Mucosa of descending colon (tissue), 3 donors: ENCODE measurements at regions not wholly inside any gene's neighbourhood (a gene's known extent, or its start where the extent isn't known, plus 50 kb on each side); places are given as distances from the start of the nearest gene placed in this dataset.

Experiments used
- ATAC-seq: fragments of 200-7000 bp; cut with Tn5 transposase; one replicate; pipeline ENCODE4 v1.9.1; 2020; ENCODE audit warnings: mild to moderate bottlenecking, moderate library complexity
- DNase-seq, 3 donors: peaks; one replicate each; pipeline ENCODE4 v3.0.0-alpha.2; 2020
- H3K36me3 ChIP-seq: fragments of 200-600 bp; one replicate; pipeline ENCODE4 v1.8.0; 2021; ENCODE audit warnings: low read depth, mild to moderate bottlenecking
- H3K4me1 ChIP-seq: fragments of 200-600 bp; one replicate; pipeline ENCODE4 v1.8.0; 2021; ENCODE audit warnings: low read depth, mild to moderate bottlenecking
- H3K4me3 ChIP-seq: fragments of 200-600 bp; one replicate; pipeline ENCODE4 v1.8.0; 2021; ENCODE audit warnings: mild to moderate bottlenecking
- H3K9me3 ChIP-seq: fragments of 200-600 bp; one replicate; pipeline ENCODE4 v1.8.0; 2021; ENCODE audit warnings: mild to moderate bottlenecking
- CTCF ChIP-seq: fragments of 200-600 bp; IDR thresholded peaks from one replicate; pipeline ENCODE4 v1.8.0; 2022; ENCODE audit warnings: antibody characterized with exemption, mild to moderate bottlenecking
- intact Hi-C, 2 donors: fragments of 100-400 bp; cut with DNase I in 1 of 2; cut with micrococcal nuclease in 1 of 2; formaldehyde crosslinking; loops; one replicate each; pipeline versions ENCODE4 v1.11.0 to v1.11.1; 2022; cut with DNase I, micrococcal nuclease
- donor health status: DM: no; HTN: no; CAD: no; lungs with moderate emphysema.
- donor health status: DM: no; HTN: no; CAD: no.
- donor health status: DM: no; HTN: yes; CAD: no.

GRCh38 chr5:67974054-67974453 is 241.5 kb upstream of the PIK3R1 start:
- no peak for DNase-seq
- intact Hi-C loops, result no loop called here
- TF ChIP-seq CTCF, result no peak

GRCh38 chr5:67971971-67972821 is 243.4 kb upstream of the PIK3R1 start:
- intact Hi-C loops, result no loop called here
- no peak for TF ChIP-seq CTCF
- Histone ChIP-seq H3K4me1 (peaks cover 6% of the 10 kb centered on the region), H3K9me3 (no peaks in the 10 kb centered on the region), H3K36me3 (no peaks in the 10 kb centered on the region), H3K4me3 (no peak overlapping the region)
- ATAC-seq (no peak), DNase-seq (no peak)

More at GRCh38 chr5:67974054-67974453, 241.5 kb upstream of the PIK3R1 start:
- Histone ChIP-seq H3K9me3 (no peaks in the 10 kb centered on the region), H3K4me1 (peaks cover 6% of the 10 kb centered on the region), H3K36me3 (no peaks in the 10 kb centered on the region), H3K4me3 (no peak overlapping the region)
- ATAC-seq, result no peak

- TF ChIP-seq CTCF, result no peak
- H3K36me3 ChIP-seq, result no peaks in the 10 kb centered on the region
- DNase-seq, result no peak
- no peak overlapping the region for H3K4me3 ChIP-seq
- intact Hi-C loops, result no loop called here
- H3K4me1 ChIP-seq, result peaks cover 6% of the 10 kb centered on the region
- ATAC-seq, result peak; percentile 43
- H3K9me3 ChIP-seq, result no peaks in the 10 kb centered on the region
Measured at GRCh38 chr5:67971223-67971830, 244.2 kb upstream of the PIK3R1 start.

GRCh38 chr5:67969631-67970030 is 245.9 kb upstream of the PIK3R1 start:
- ATAC-seq (no peak), DNase-seq (no peak)
- no peak overlapping the region for H3K4me3 ChIP-seq
- H3K9me3 ChIP-seq, result no peaks in the 10 kb centered on the region
- no peak for TF ChIP-seq CTCF
- no peaks in the 10 kb centered on the region for H3K36me3 ChIP-seq
- peaks cover 10% of the 10 kb centered on the region for H3K4me1 ChIP-seq
- intact Hi-C loops, result no loop called here

- TF ChIP-seq CTCF, result no peak
- Histone ChIP-seq H3K4me3 (no peak overlapping the region), H3K4me1 (peaks cover 15% of the 10 kb centered on the region), H3K36me3 (no peaks in the 10 kb centered on the region), H3K9me3 (no peaks in the 10 kb centered on the region)
- no peak for ATAC-seq
- intact Hi-C loops, result no loop called here
- no peak for DNase-seq
Measured at GRCh38 chr5:67969176-67969575, 246.4 kb upstream of the PIK3R1 start.
